IPS-15b (cell line): ENCODE measurements at regions not wholly inside any gene's neighbourhood (a gene's known extent, or its start where the extent isn't known, plus 50 kb on each side); places are given as distances from the start of the nearest gene placed in this dataset.
"Not testable (repeated sequence)": the region's sequence is repeated elsewhere in the genome, so short reads cannot be mapped to it uniquely, and the experiment has no call there.

Experiments
- H3K27me3 ChIP-seq: one replicate; pipeline ENCODE4 v1.6.1; 2013; ENCODE audit warnings: low read length; ENCODE audit not compliant: control insufficient read depth, insufficient read depth
- H3K36me3 ChIP-seq: one replicate; pipeline ENCODE4 v1.6.1; 2013; ENCODE audit warnings: low read length; ENCODE audit not compliant: control insufficient read depth, insufficient read depth
- H3K4me1 ChIP-seq: one replicate; pipeline ENCODE4 v1.6.1; 2013; ENCODE audit warnings: mild to moderate bottlenecking, low read length; ENCODE audit not compliant: control insufficient read depth, insufficient read depth
- H3K4me3 ChIP-seq: one replicate; pipeline ENCODE4 v1.5.1; 2013; ENCODE audit warnings: low read depth, low read length
- H3K9ac ChIP-seq: one replicate; pipeline ENCODE4 v1.6.1; 2013; ENCODE audit warnings: low read depth, mild to moderate bottlenecking, low read length
- H3K9me3 ChIP-seq: one replicate; pipeline ENCODE4 v1.6.1; 2013; ENCODE audit warnings: mild to moderate bottlenecking, low read length; ENCODE audit not compliant: control insufficient read depth, insufficient read depth

DNA sequence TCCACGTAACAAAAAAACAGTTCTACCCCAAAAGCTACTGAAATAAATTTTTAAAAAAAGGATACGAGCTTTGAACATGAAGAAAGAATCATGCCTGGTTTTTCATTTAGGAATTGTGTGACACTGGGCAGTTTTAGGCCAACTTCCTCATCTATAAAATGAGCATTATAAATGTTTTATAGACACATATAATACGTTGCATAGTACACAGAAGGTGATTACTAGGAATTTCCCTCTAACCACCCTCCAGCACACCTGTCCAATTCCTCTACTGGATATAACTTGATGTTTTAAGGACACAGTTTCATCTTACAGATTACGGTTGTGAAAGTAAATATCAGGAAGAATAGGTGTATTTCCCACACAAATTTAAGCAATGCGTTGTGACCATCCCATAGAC, 85.5 kb upstream of the IQCM start:
- H3K4me1 ChIP-seq: no peaks in the 10 kb centered on the region
- H3K4me3 ChIP-seq: no peak overlapping the region
- H3K9me3 ChIP-seq: no peaks in the 10 kb centered on the region
- H3K36me3 ChIP-seq: no peaks in the 10 kb centered on the region
- no peak overlapping the region for H3K9ac ChIP-seq
- no peaks in the 10 kb centered on the region for H3K27me3 ChIP-seq

DNA sequence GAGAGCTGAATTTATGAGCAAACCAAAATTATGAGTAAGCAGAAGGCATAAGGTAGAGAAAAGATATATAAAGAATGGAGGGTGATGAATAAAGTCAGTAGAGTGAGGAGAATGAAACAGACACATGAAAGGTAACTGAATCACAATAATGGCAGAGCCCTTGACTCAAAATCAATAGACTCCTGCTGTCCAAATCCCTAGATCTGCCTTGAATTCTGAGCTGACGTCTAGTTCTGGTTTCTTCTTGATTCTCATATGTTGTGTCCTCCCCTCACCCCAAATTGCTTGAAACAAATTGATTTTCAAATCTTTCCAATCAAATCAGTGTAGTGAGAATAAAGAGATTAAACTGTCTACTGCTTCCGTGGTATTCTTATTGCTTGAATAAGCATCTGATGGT, 86.6 kb upstream of the IQCM start:
- Histone ChIP-seq H3K4me3 (no peak overlapping the region), H3K27me3 (no peaks in the 10 kb centered on the region), H3K36me3 (no peaks in the 10 kb centered on the region), H3K9me3 (no peaks in the 10 kb centered on the region), H3K9ac (no peak overlapping the region), H3K4me1 (no peaks in the 10 kb centered on the region)

DNA sequence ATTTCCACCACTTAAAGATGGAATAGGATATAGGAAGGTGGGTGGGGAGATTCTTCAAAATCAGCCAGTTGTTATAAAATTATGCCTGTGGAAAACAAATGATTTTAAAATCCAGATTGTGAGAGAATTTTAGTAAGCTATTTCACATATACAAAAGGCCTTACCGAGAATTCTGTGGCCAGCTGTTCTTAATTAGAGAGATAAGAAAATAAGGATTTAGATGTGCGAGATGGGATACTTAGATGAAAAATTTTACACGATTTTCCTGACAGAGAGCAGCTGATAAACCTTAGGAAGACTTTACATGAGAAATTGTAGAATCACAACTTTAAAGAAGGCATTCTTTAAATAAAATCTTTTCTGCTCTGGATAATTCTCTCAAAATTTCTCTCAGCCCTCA, 94.5 kb upstream of the IQCM start:
- Histone ChIP-seq H3K9me3 (no peaks in the 10 kb centered on the region), H3K4me3 (no peak overlapping the region), H3K27me3 (no peaks in the 10 kb centered on the region), H3K36me3 (no peaks in the 10 kb centered on the region), H3K4me1 (no peaks in the 10 kb centered on the region), H3K9ac (no peak overlapping the region)

DNA sequence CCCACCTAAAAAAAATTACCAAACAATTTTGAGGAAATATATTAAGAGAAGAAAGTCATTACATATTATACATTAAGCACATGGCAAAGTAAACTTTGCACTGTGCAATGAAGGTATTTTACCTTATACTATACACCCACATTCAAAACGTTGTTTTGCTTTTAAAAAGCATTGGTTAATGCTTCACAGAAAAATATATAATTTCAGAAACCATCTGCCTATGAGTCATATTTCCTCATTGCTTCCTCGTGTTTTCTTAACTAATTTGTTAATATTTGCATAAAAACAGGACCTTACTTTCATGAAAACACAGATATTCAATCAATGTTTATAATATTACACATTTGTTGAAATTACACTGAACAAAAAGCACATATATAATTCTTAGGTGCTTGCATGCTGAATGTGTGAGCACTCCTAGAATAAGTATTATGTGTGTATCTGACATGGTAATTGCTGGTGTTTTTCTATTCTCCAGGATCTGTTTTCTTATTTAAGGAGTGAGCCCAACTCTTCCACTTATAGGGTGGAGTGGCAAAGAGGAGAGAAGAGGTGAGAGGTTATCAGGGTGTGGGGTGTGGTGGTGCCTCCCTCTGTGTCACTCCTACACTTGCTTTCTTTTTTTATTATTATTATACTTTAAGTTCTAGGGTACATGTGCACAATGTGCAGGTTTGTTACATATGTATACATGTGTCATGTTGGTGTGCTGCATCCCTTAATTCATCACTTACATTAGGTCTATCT, 95.1 kb upstream of the IQCM start:
- Histone ChIP-seq H3K4me1 (no peaks in the 10 kb centered on the region), H3K9ac (no peak overlapping the region), H3K9me3 (no peaks in the 10 kb centered on the region), H3K27me3 (no peaks in the 10 kb centered on the region), H3K4me3 (no peak overlapping the region), H3K36me3 (no peaks in the 10 kb centered on the region)

DNA sequence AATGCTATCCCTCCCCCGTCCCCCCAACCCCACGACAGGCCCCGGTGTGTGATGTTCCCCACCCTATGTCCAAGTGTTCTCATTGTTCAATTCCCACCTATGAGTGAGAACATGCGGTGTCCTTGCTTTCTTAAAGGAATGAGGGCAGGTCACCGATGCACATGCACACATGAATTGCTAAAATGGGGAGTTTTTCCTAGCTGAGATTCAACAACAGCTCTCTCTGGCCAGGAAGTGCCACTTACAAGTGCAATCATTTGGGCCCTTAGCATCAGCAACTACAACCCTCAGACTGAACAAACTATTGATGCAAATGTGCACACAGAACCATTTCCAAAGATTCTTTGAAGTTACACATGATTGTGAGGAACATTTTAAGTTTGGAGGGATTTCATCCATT, 95.7 kb upstream of the IQCM start:
- Histone ChIP-seq H3K9ac (no peak overlapping the region), H3K4me3 (no peak overlapping the region), H3K36me3 (no peaks in the 10 kb centered on the region), H3K4me1 (no peaks in the 10 kb centered on the region), H3K27me3 (no peaks in the 10 kb centered on the region), H3K9me3 (no peaks in the 10 kb centered on the region)

DNA sequence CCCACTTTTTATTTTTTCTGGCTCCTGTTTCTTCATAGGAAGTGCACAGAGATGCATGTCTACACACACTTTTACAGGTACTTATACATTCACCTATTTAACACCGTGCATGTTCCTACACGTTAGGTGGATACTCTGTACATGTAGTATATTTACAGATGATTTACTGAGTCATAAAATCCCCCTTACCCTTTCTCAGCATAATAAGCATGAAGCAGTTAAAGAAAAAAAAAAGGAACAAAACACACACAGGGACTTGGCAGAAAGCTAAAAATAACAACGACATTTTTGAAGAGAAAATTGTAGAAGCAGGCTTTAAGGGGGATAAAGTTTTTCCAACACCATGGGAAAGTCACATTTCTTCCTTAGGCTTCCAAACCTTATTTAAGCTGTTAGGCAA, 96.4 kb upstream of the IQCM start:
- no peak overlapping the region for H3K4me3 ChIP-seq
- no peaks in the 10 kb centered on the region for H3K27me3 ChIP-seq
- no peaks in the 10 kb centered on the region for H3K36me3 ChIP-seq
- H3K4me1 ChIP-seq: no peaks in the 10 kb centered on the region
- no peaks in the 10 kb centered on the region for H3K9me3 ChIP-seq
- H3K9ac ChIP-seq: no peak overlapping the region

DNA sequence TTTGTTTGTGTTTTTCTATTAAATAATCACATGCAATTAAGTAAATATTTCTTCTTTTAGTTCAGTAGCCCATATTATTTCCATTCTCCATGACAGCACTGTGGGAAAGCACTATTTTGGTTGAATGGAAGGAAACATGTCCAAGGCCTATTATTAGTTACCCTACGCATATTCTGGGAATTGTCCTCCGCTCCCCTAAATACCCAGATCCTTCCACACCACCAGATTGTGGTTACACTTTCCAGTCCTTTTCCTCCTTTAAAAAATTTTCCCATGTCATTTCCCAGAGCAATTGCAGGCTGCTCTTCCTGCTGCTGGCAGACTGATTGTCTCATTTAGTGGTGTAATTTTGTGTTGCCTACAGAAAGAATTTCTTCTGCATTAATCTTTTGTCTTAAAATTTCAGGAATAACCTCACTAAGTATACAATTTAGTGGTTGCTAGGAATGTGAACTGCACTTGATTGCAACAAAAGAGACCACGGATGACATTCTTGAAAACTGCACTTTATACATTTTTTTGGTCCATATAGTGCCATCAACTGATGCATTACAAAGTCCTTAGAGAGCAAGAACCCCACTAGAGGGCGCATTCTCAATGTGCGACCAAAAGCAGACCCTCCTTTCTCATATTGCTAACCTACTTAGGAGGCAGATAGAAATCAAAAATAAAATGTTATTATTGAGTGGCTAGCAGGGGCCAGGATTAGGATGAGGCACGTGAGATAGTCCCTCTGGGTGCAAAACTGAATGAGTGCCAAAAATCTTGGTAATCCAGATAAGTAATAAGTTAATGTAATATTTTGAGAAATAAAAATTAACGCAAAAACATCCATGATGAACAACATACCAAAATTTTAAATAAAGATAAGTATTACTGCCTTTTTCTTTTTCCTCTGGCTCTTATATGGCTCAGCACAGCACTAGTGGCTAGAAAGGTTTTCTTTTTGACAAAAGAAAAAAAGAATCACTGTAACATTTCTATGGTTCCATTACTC, 98.8 kb upstream of the IQCM start:
- H3K4me1 ChIP-seq: no peaks in the 10 kb centered on the region
- H3K9me3 ChIP-seq: no peaks in the 10 kb centered on the region
- H3K27me3 ChIP-seq: no peaks in the 10 kb centered on the region
- no peak overlapping the region for H3K4me3 ChIP-seq
- H3K9ac ChIP-seq: no peak overlapping the region
- H3K36me3 ChIP-seq: no peaks in the 10 kb centered on the region

DNA sequence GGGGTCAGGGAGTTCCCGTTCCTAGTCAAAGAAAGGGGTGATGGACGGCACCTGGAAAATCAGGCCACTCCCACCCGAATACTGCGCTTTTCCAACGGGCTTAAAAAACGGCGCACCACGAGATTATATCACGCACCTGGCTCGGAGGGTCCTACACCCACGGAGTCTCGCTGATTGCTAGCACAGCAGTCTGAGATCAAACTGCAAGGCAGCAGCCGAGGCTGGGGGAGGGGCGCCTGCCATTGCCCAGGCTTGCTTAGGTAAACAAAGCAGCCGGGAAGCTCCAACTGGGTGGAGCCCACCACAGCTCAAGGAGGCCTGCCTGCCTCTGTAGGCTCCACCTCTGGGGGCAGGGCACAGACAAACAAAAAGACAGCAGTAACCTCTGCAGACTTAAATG, 100.1 kb upstream of the IQCM start:
- H3K36me3 ChIP-seq, H3K27me3 ChIP-seq, H3K9ac ChIP-seq, H3K4me1 ChIP-seq, H3K9me3 ChIP-seq: not testable (repeated sequence)
- peak overlapping the region; percentile 39 for H3K4me3 ChIP-seq

DNA sequence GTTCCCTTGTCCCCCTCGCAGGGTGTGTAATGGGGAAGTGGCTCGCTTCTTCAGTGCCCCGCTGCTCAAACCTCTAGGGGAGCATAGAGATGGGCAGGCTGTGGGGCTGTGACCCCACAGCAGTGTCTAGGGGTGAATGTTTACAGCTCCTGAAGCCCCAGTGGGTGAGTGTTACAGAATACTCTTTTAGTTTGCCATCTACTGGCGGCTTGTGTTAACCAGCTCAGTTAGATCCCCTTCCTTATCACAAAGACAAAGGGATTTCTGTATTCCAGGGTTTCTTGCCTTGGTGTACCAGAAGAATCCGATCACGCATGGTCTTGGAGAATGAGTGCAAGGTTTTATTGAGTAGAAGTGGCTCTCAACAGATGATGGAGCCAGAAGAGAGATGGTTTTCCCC, 108.1 kb upstream of the IQCM start:
- H3K27me3 ChIP-seq: no peaks in the 10 kb centered on the region
- no peaks in the 10 kb centered on the region for H3K4me1 ChIP-seq
- no peaks in the 10 kb centered on the region for H3K9me3 ChIP-seq
- H3K4me3 ChIP-seq: no peak overlapping the region
- no peak overlapping the region for H3K9ac ChIP-seq
- H3K36me3 ChIP-seq: no peaks in the 10 kb centered on the region

DNA sequence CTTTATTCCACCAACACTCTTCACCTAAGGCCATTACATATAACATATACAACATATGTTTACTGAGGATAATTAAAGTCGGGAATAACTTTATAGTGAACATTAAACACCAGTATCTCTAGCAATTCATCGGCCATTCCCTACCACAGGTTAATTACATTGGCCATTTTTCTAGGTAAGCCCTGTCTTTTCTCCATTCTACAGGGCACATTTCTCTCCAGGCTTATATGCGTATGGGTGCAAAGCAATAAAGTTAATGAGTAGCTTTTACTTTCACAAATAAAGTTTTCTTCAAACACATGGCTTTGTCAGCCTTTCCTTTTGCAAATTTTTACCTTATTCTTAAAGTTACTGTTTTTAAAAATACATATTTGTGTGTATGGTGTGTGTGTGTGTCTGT, 111.9 kb upstream of the IQCM start:
- no peak overlapping the region for H3K9ac ChIP-seq
- no peaks in the 10 kb centered on the region for H3K36me3 ChIP-seq
- H3K9me3 ChIP-seq: no peaks in the 10 kb centered on the region
- H3K27me3 ChIP-seq: no peaks in the 10 kb centered on the region
- H3K4me1 ChIP-seq: no peaks in the 10 kb centered on the region
- no peak overlapping the region for H3K4me3 ChIP-seq

DNA sequence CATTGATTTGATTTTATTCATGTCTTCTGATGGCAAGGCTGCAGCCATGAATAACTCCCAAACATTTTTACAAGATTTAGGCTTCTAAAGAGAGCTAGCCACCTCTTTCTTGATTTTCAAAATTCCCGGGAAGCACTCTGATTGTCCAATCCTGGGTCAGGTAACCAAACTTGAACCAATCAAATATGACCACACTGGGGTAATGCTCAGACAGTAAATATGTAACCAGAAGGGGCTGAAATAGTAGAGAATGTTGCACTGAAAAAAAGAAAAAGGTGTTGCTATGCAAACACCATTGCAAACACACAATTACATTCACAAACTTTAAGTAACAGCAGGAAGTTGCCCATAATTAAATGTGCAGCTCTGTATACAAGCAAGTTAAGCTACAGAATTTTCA, 112.9 kb upstream of the IQCM start:
- H3K4me1 ChIP-seq: no peaks in the 10 kb centered on the region
- no peaks in the 10 kb centered on the region for H3K27me3 ChIP-seq
- no peak overlapping the region for H3K4me3 ChIP-seq
- no peak overlapping the region for H3K9ac ChIP-seq
- H3K9me3 ChIP-seq: no peaks in the 10 kb centered on the region
- no peaks in the 10 kb centered on the region for H3K36me3 ChIP-seq

DNA sequence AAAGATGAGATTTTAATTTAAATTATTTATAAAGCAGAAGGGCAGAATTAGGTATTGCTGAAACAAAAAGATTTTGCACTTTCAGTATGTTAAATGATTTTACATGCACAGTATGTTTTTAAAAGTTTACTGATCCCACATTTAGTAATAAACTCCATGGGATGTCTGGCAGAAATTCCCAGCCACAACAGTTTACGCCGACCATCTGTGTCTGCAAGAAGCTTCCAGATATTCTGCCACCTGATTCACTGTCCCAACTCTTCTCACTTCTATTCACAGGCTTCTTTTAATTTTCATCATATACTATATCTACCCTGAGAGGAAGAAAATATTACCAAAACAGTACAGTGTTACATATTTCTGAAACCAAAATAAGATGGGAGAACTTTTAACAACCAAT, 115.8 kb upstream of the IQCM start:
- Histone ChIP-seq H3K4me3 (no peak overlapping the region), H3K36me3 (no peaks in the 10 kb centered on the region), H3K9ac (no peak overlapping the region), H3K9me3 (no peaks in the 10 kb centered on the region), H3K27me3 (no peaks in the 10 kb centered on the region), H3K4me1 (no peaks in the 10 kb centered on the region)
